Activated naive CD4-positive, alpha-beta T cell treated with anti-CD3 and anti-CD28 coated beads, Interleukin-2, amount 50 U/mL, for 24 hours (primary cell): ENCODE measurements at regions not wholly inside any gene's neighbourhood (a gene's known extent, or its start where the extent isn't known, plus 50 kb on each side); places are given as distances from the start of the nearest gene placed in this dataset.
"Not testable (repeated sequence)": the region's sequence is repeated elsewhere in the genome, so short reads cannot be mapped to it uniquely, and the experiment has no call there.

Experiments
- H3K27ac Mint-ChIP-seq: one replicate; pipeline ENCODE4 v1.8.0; 2021; ENCODE audit warnings: mild to moderate bottlenecking, mixed read lengths
- H3K27me3 Mint-ChIP-seq: one replicate; pipeline ENCODE4 v1.8.0; 2021; ENCODE audit warnings: mixed read lengths
- H3K36me3 Mint-ChIP-seq: one replicate; pipeline ENCODE4 v1.8.0; 2021; ENCODE audit warnings: mixed read lengths
- H3K4me1 Mint-ChIP-seq: one replicate; pipeline ENCODE4 v1.8.0; 2021; ENCODE audit warnings: mixed read lengths
- H3K4me3 Mint-ChIP-seq: one replicate; pipeline ENCODE4 v1.8.0; 2021; ENCODE audit warnings: mild to moderate bottlenecking, mixed read lengths
- H3K9me3 Mint-ChIP-seq: one replicate; pipeline ENCODE4 v1.8.0; 2021; ENCODE audit warnings: mixed read lengths

DNA sequence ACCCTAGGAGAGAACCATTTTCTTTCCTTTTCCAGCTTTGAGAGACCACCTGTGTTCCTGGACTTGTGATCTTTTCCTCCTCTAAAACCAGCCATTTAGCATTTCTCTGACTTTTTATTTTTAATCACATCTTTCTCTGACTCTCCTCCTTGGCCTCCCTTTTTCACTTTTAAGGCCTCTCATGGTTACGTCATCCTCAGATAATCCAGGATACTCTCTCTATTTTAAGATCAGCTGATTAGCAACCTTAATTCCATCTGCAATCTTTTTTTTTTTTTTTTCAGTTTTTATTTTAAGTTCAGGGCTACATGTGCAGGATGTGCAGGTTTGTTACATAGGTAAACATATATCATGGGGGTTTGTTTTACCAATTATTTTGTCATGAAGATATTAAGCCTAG, 54.0 kb downstream of the RFPL4B start:
- peaks cover 9% of the 10 kb centered on the region for H3K27me3 Mint-ChIP-seq
- H3K27ac Mint-ChIP-seq, result no peak overlapping the region
- H3K4me1 Mint-ChIP-seq, result no peaks in the 10 kb centered on the region
- no peaks in the 10 kb centered on the region for H3K36me3 Mint-ChIP-seq
- peaks cover 4% of the 10 kb centered on the region for H3K9me3 Mint-ChIP-seq
- H3K4me3 Mint-ChIP-seq, result no peak overlapping the region

DNA sequence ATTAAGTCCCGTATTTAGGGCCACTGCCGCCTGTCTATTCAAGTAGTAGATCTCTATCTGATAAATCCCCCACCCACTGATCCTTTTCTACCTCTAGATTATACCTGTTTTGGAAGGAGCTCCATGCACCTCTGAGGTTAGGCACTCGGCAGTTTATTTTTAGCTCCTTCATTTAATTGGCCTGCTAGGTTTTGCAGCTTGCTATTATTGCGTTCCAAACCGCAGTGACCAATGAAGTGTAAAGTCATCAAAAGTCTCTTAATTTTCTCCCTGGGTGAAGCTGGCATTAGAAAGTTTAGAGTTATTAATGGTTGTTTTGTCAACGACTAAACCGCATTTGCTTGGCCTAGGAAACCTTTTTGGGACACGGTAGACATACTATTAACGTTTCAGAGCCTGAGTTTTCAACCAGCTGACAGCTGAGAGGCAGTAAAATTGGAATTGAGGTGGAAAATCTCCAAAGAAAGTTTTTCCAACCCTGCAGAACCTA, 60.0 kb downstream of the RFPL4B start:
- H3K27ac Mint-ChIP-seq, result no peak overlapping the region
- peaks cover 13% of the 10 kb centered on the region for H3K27me3 Mint-ChIP-seq
- H3K4me1 Mint-ChIP-seq, result no peaks in the 10 kb centered on the region
- H3K9me3 Mint-ChIP-seq, result no peaks in the 10 kb centered on the region
- H3K4me3 Mint-ChIP-seq, result no peak overlapping the region
- no peaks in the 10 kb centered on the region for H3K36me3 Mint-ChIP-seq

GRCh38 chr6:112408522-112408921, 61.4 kb downstream of the RFPL4B start:
- H3K36me3 Mint-ChIP-seq, result no peaks in the 10 kb centered on the region
- H3K27ac Mint-ChIP-seq, result no peak overlapping the region
- no peaks in the 10 kb centered on the region for H3K9me3 Mint-ChIP-seq
- H3K4me3 Mint-ChIP-seq, result no peak overlapping the region
- H3K4me1 Mint-ChIP-seq, result no peaks in the 10 kb centered on the region
- peaks cover 9% of the 10 kb centered on the region for H3K27me3 Mint-ChIP-seq

GRCh38 chr6:112409311-112409710, 62.2 kb downstream of the RFPL4B start:
- no peaks in the 10 kb centered on the region for H3K36me3 Mint-ChIP-seq
- H3K9me3 Mint-ChIP-seq, result no peaks in the 10 kb centered on the region
- H3K4me1 Mint-ChIP-seq, result no peaks in the 10 kb centered on the region
- H3K27ac Mint-ChIP-seq, result no peak overlapping the region
- H3K27me3 Mint-ChIP-seq, result peaks cover 9% of the 10 kb centered on the region
- no peak overlapping the region for H3K4me3 Mint-ChIP-seq

- no peak overlapping the region for H3K27ac Mint-ChIP-seq
- H3K36me3 Mint-ChIP-seq, result no peaks in the 10 kb centered on the region
- peaks cover 4% of the 10 kb centered on the region for H3K9me3 Mint-ChIP-seq
- H3K4me1 Mint-ChIP-seq, result no peaks in the 10 kb centered on the region
- no peak overlapping the region for H3K4me3 Mint-ChIP-seq
- H3K27me3 Mint-ChIP-seq, result peaks cover 5% of the 10 kb centered on the region
Measured at GRCh38 chr6:112413780-112414179, 66.7 kb downstream of the RFPL4B start.

GRCh38 chr6:112415366-112415765, 68.2 kb downstream of the RFPL4B start:
- Mint-ChIP-seq H3K4me3 (no peak overlapping the region), H3K9me3 (peaks cover 8% of the 10 kb centered on the region), H3K27ac (no peak overlapping the region), H3K4me1 (no peaks in the 10 kb centered on the region), H3K27me3 (peaks cover 4% of the 10 kb centered on the region), H3K36me3 (no peaks in the 10 kb centered on the region)

DNA sequence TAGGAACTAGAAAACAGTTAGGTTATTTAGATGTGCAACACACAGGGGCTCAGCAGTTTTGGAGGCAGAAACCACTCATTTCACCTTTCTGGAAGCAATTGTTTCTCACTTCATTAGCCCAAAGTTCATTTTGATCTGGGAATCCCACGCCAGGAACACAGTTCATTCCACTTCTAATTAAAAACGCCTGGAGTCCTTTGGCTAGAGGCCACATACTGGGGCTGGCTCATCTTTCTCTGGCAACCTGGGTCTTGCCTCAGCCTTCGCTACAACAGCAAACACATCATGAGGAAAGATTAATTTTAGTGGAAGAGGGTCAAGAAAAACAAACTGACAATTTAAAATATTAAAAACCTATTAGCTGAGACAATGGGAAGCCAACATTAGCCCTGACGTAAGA, 69.7 kb downstream of the RFPL4B start:
- Mint-ChIP-seq H3K9me3 (peaks cover 8% of the 10 kb centered on the region), H3K36me3 (no peaks in the 10 kb centered on the region), H3K27ac (no peak overlapping the region), H3K4me3 (no peak overlapping the region), H3K4me1 (no peaks in the 10 kb centered on the region), H3K27me3 (peaks cover 6% of the 10 kb centered on the region)

DNA sequence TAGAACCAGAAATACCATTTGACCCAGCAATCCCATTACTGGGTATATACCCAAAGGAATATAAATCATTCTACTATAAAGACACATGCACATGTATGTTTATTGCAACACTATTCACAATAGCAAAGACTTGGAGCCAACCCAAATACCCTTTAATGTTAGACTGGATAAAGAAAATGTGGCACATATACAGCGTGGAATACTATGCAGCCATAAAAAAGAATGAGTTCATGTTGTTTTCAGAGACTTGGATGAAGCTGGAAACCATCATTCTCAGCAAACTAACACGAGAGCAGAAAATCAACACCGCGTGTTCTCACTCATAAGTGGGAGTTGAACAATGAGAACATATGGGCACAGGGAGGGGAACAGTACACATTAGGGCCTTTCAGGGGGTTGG, 79.9 kb downstream of the RFPL4B start:
- H3K27ac Mint-ChIP-seq, H3K4me1 Mint-ChIP-seq, H3K36me3 Mint-ChIP-seq: not testable (repeated sequence)

DNA sequence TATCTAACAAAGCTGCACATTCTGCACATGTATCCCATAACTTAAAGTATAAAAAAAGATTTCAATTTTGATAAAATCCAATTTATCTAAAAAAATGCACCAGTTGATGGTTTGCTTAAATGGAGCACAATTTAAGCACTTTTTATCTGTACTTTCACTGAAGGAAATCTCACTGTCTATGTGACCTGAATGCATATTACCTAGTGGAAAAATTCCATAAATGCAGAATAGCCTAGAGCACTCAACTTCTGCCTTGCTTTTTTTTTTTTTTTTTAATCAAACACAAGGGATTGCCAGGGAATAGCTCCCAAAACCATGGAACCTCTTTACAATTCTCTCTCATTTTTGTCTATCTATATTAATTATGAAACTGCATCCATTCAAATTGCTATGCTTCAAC, 80.4 kb downstream of the RFPL4B start:
- Mint-ChIP-seq H3K36me3 (no peaks in the 10 kb centered on the region), H3K27me3 (peaks cover 1% of the 10 kb centered on the region), H3K4me3 (no peak overlapping the region), H3K27ac (no peak overlapping the region), H3K9me3 (peaks cover 10% of the 10 kb centered on the region), H3K4me1 (no peaks in the 10 kb centered on the region)

More for the DNA sequence above, 79.9 kb downstream of the RFPL4B start:
- H3K4me3 Mint-ChIP-seq, H3K27me3 Mint-ChIP-seq: not testable (repeated sequence)
- H3K9me3 Mint-ChIP-seq, result peaks cover 10% of the 10 kb centered on the region

GRCh38 chr6:112428477-112428876, 81.3 kb downstream of the RFPL4B start:
- no peaks in the 10 kb centered on the region for H3K36me3 Mint-ChIP-seq
- no peak overlapping the region for H3K4me3 Mint-ChIP-seq
- no peaks in the 10 kb centered on the region for H3K4me1 Mint-ChIP-seq
- H3K27ac Mint-ChIP-seq, result no peak overlapping the region
- H3K27me3 Mint-ChIP-seq, result peaks cover 1% of the 10 kb centered on the region
- peaks cover 10% of the 10 kb centered on the region for H3K9me3 Mint-ChIP-seq

- Mint-ChIP-seq H3K9me3 (peaks cover 6% of the 10 kb centered on the region), H3K4me3 (no peak overlapping the region), H3K4me1 (no peaks in the 10 kb centered on the region), H3K27ac (no peak overlapping the region), H3K36me3 (no peaks in the 10 kb centered on the region), H3K27me3 (no peaks in the 10 kb centered on the region)
Measured at GRCh38 chr6:112429226-112429625, 82.1 kb downstream of the RFPL4B start.

DNA sequence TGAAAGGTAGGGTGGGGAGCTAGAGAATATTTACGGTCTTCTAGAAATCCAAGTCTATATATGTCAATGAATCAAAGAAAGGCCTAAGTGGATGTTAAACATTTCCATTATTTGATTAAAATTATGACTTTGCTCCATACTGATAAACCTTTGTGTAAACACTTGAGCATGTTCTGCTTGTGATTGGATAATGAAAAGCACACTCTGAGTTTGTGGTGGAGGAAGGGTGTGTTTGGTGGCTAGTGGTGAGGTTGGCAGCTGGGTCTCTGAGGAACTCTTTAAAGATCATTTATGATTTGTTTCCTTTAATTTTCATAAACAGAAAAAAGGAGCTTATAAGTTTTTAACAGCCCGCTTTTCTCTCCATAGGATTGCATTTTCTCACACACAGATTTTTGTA, 84.7 kb downstream of the RFPL4B start:
- no peaks in the 10 kb centered on the region for H3K36me3 Mint-ChIP-seq
- H3K4me1 Mint-ChIP-seq, result no peaks in the 10 kb centered on the region
- no peaks in the 10 kb centered on the region for H3K27me3 Mint-ChIP-seq
- peaks cover 4% of the 10 kb centered on the region for H3K9me3 Mint-ChIP-seq
- H3K27ac Mint-ChIP-seq, result no peak overlapping the region
- no peak overlapping the region for H3K4me3 Mint-ChIP-seq

GRCh38 chr6:112432853-112433252, 85.7 kb downstream of the RFPL4B start:
- Mint-ChIP-seq H3K27ac (no peak overlapping the region), H3K9me3 (peaks cover 4% of the 10 kb centered on the region), H3K36me3 (no peaks in the 10 kb centered on the region), H3K4me1 (no peaks in the 10 kb centered on the region), H3K4me3 (no peak overlapping the region), H3K27me3 (no peaks in the 10 kb centered on the region)

DNA sequence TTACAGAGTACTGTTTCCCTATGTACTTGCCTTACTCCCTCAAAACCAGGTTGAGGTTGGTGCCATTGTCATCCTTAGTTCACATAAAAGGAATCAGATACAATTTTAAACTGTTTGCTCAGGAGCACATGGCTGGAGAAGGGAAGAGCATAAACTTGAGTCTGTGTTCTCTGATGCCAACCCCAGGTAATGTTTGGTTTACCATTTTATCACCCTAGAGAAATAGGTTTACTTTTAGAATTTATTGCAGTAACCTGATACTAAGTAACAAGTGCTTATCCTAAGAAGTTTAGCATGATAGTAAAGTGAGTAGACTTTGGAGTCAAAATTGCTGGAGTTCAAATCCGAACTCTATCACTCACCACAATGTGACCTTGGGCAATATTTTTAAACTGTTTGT, 86.3 kb downstream of the RFPL4B start:
- Mint-ChIP-seq H3K27me3 (no peaks in the 10 kb centered on the region), H3K4me3 (no peak overlapping the region), H3K4me1 (no peaks in the 10 kb centered on the region), H3K27ac (no peak overlapping the region), H3K9me3 (peaks cover 4% of the 10 kb centered on the region), H3K36me3 (no peaks in the 10 kb centered on the region)

DNA sequence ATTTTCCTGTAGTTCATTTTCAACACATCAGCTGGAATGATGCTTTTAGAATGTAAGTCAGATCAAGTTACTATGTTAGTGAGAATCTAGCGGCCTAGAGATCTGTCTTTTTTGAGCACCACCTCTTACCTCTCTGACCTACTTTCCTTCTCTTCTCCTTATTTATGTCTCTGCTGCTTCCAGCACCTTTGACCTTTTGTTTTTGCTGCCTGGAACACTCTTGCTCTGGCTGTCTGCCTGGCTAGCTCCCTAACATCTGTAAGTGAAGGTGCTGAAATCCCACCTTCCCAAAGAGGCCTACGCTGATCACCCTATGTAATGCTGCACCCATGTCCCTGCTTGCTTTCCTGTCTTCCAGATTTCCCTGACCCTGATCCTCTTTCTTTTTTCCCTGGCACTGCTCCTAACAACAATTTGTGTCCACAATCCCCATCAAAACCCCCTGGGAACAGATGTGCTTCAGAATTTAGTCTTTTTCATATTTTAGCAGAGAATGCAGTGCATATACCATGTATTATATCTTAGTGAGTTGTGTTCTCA, 87.8 kb downstream of the RFPL4B start:
- Mint-ChIP-seq H3K4me3 (no peak overlapping the region), H3K4me1 (no peaks in the 10 kb centered on the region), H3K36me3 (no peaks in the 10 kb centered on the region), H3K27me3 (no peaks in the 10 kb centered on the region), H3K27ac (no peak overlapping the region), H3K9me3 (peaks cover 4% of the 10 kb centered on the region)

DNA sequence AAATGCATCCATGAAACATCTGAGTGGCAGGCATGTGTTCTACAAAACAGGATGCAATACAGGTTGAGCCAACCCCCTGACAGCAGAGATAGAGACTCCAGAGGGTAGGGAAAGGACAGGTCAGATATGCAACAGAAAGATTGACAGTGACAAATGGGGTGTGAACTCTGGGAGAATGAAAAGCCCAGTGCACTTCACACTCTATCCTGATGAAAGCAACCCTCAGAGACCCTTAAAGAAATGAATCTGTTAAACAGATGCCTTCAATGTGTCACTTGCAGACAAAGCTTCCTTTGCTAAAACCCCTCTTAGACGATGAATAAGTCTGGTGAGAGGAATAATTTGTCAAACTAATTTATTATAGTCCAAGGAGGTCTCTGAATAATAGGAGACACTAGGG, 89.9 kb downstream of the RFPL4B start:
- Mint-ChIP-seq H3K36me3 (no peaks in the 10 kb centered on the region), H3K27ac (no peak overlapping the region), H3K9me3 (no peaks in the 10 kb centered on the region), H3K4me1 (no peaks in the 10 kb centered on the region), H3K27me3 (no peaks in the 10 kb centered on the region), H3K4me3 (no peak overlapping the region)

DNA sequence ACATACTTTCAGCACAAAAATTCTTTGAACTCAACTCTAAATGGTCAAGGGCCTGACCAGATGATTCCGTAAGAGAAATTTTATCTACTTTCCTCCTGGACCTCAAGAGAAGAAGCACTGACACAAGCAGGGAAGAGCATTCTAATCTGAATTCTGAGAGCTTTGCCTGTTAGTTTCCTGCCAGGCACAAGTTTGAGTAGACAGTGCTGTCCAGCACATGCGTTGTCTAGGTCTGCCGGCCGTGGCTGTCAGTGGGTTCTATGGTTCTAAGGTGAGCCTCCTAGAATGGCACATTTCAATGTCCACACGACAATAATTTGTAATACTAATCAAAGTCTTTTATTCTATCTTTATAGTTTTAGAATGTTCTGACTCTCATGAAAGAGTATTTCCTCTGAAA, 91.9 kb downstream of the RFPL4B start:
- Mint-ChIP-seq H3K4me3 (no peak overlapping the region), H3K4me1 (no peaks in the 10 kb centered on the region), H3K27me3 (no peaks in the 10 kb centered on the region), H3K36me3 (no peaks in the 10 kb centered on the region), H3K9me3 (no peaks in the 10 kb centered on the region), H3K27ac (no peak overlapping the region)
